Loucy (cell line): ENCODE measurements at regions not wholly inside any gene's neighbourhood (a gene's known extent, or its start where the extent isn't known, plus 50 kb on each side); places are given as distances from the start of the nearest gene placed in this dataset.

Source experiments
- CTCF ChIP-seq: fragments of 200-600 bp; sonication (generic); conservative IDR thresholded peaks from 2 replicates; pipeline ENCODE4 v1.5.1; 2014; ENCODE audit warnings: mild to moderate bottlenecking, antibody characterized with exemption, low read length
- EZH2phosphoT487 ChIP-seq: fragments of 200-600 bp; IDR thresholded peaks from 2 replicates; pipeline ENCODE4 v1.6.1; 2018; ENCODE audit warnings: antibody characterized with exemption, mild to moderate bottlenecking, moderate library complexity, borderline replicate concordance

GRCh38 chr1:88327391-88328267 is 356.4 kb upstream of the PKN2 start:
- TF ChIP-seq CTCF, result no peak
- no peak for TF ChIP-seq EZH2phosphoT487
